ENCODE measurements at regions not wholly inside any gene's neighbourhood (a gene's known extent, or its start where the extent isn't known, plus 50 kb on each side); places are given as distances from the start of the nearest gene placed in this dataset.
"Not testable (repeated sequence)": the region's sequence is repeated elsewhere in the genome, so short reads cannot be mapped to it uniquely, and the experiment has no call there.

- DNase-seq, result no peak
- Mint-ChIP-seq H3K27ac (no peak overlapping the region), H3K4me1 (peaks cover 0 to 1% (median under 1%) of the 10 kb centered on the region in 4 donors), H3K36me3 (no peaks in the 10 kb centered on the region), H3K9me3 (peaks cover 0 to 6% (median 2%) of the 10 kb centered on the region in 8 donors), H3K27me3 (peaks cover 2% of the 10 kb centered on the region in 2 donors), H3K4me3 (no peak overlapping the region)
- Histone ChIP-seq H3K27ac (ENCODE audit: low read depth, low read length) (no peak overlapping the region), H3K9me3 (ENCODE audit: control insufficient read depth in 1 of 2, low read length in 2 of 2) (no peaks in the 10 kb centered on the region), H3K4me1 (ENCODE audit: insufficient read depth, low read length) (no peaks in the 10 kb centered on the region), H3K4me3 (ENCODE audit: low read length in 2 of 2) (no peak overlapping the region), H3K27me3 (ENCODE audit: insufficient read depth, low read length) (no peaks in the 10 kb centered on the region), H3K36me3 (ENCODE audit: insufficient read depth, low read length) (no peaks in the 10 kb centered on the region)
- intact Hi-C loops (cut with micrococcal nuclease), result no loop called here
- ChIA-PET CTCF (ENCODE audit: partially characterized antibody) (no interaction called here), POLR2A (ENCODE audit: partially characterized antibody) (no interaction called here)
Measured at GRCh38 chr3:153373606-153374005, 211.6 kb downstream of the RAP2B start.

GRCh38 chr3:153378366-153378765 is 216.3 kb downstream of the RAP2B start:
- H3K4me3 ChIP-seq (ENCODE audit: low read length in 2 of 2); H3K9me3 Mint-ChIP-seq; H3K4me1 Mint-ChIP-seq; H3K4me3 Mint-ChIP-seq; H3K36me3 ChIP-seq (ENCODE audit: insufficient read depth, low read length); H3K9me3 ChIP-seq (ENCODE audit: control insufficient read depth in 1 of 2, low read length in 2 of 2); POLR2A ChIA-PET (ENCODE audit: partially characterized antibody); H3K27ac Mint-ChIP-seq; DNase-seq; H3K27me3 Mint-ChIP-seq; H3K27me3 ChIP-seq (ENCODE audit: insufficient read depth, low read length); intact Hi-C loops (cut with micrococcal nuclease); CTCF ChIA-PET (ENCODE audit: partially characterized antibody); H3K4me1 ChIP-seq (ENCODE audit: insufficient read depth, low read length); H3K36me3 Mint-ChIP-seq; H3K27ac ChIP-seq (ENCODE audit: low read depth, low read length): not testable (repeated sequence)

GRCh38 chr3:153379516-153379915 is 217.5 kb downstream of the RAP2B start:
- Mint-ChIP-seq H3K36me3 (no peaks in the 10 kb centered on the region), H3K27me3 (peaks cover 2 to 3% of the 10 kb centered on the region in 2 donors), H3K4me1 (peaks cover 0 to 2% (median 2%) of the 10 kb centered on the region in 4 donors), H3K27ac (no peak overlapping the region), H3K9me3 (no peaks in the 10 kb centered on the region), H3K4me3 (no peak overlapping the region)
- Histone ChIP-seq H3K36me3 (ENCODE audit: insufficient read depth, low read length) (no peaks in the 10 kb centered on the region), H3K27ac (ENCODE audit: low read depth, low read length) (no peak overlapping the region), H3K9me3 (ENCODE audit: control insufficient read depth in 1 of 2, low read length in 2 of 2) (no peaks in the 10 kb centered on the region), H3K4me3 (ENCODE audit: low read length in 2 of 2) (no peak overlapping the region), H3K27me3 (ENCODE audit: insufficient read depth, low read length) (no peaks in the 10 kb centered on the region), H3K4me1 (ENCODE audit: insufficient read depth, low read length) (no peaks in the 10 kb centered on the region)
- CTCF ChIA-PET (ENCODE audit: partially characterized antibody), result no interaction called here
- intact Hi-C loops (cut with micrococcal nuclease), result no loop called here
- POLR2A ChIA-PET (ENCODE audit: partially characterized antibody), result no interaction called here
- no peak for DNase-seq

GRCh38 chr3:153385343-153385742 is 223.3 kb downstream of the RAP2B start:
- intact Hi-C loops (cut with micrococcal nuclease), result no loop called here
- Mint-ChIP-seq H3K4me3 (no peak overlapping the region), H3K4me1 (peaks cover 0 to 4% (median 2%) of the 10 kb centered on the region in 4 donors), H3K9me3 (no peaks in the 10 kb centered on the region), H3K27me3 (no peaks in the 10 kb centered on the region), H3K27ac (no peak overlapping the region), H3K36me3 (no peaks in the 10 kb centered on the region)
- Histone ChIP-seq H3K4me3 (ENCODE audit: low read length in 2 of 2) (no peak overlapping the region), H3K9me3 (ENCODE audit: control insufficient read depth in 1 of 2, low read length in 2 of 2) (no peaks in the 10 kb centered on the region), H3K27me3 (ENCODE audit: insufficient read depth, low read length) (no peaks in the 10 kb centered on the region), H3K27ac (ENCODE audit: low read depth, low read length) (no peak overlapping the region), H3K36me3 (ENCODE audit: insufficient read depth, low read length) (no peaks in the 10 kb centered on the region), H3K4me1 (ENCODE audit: insufficient read depth, low read length) (no peaks in the 10 kb centered on the region)
- DNase-seq, result no peak
- ChIA-PET CTCF (ENCODE audit: partially characterized antibody) (no interaction called here), POLR2A (ENCODE audit: partially characterized antibody) (no interaction called here)

- ChIA-PET POLR2A (ENCODE audit: partially characterized antibody) (no interaction called here), CTCF (ENCODE audit: partially characterized antibody) (no interaction called here)
- no peak overlapping the region for H3K4me3 ChIP-seq (ENCODE audit: low read length in 2 of 2)
- no peak overlapping the region for H3K27ac ChIP-seq (ENCODE audit: low read depth, low read length)
- H3K27me3 Mint-ChIP-seq, result peaks cover 0 to 3% of the 10 kb centered on the region in 2 donors
- no peak overlapping the region for H3K4me3 Mint-ChIP-seq
- DNase-seq, result no peak
- H3K4me1 Mint-ChIP-seq, result no peaks in the 10 kb centered on the region
- no peaks in the 10 kb centered on the region for H3K4me1 ChIP-seq (ENCODE audit: insufficient read depth, low read length)
- no peaks in the 10 kb centered on the region for H3K27me3 ChIP-seq (ENCODE audit: insufficient read depth, low read length)
- H3K36me3 ChIP-seq (ENCODE audit: insufficient read depth, low read length), result no peaks in the 10 kb centered on the region
- H3K9me3 Mint-ChIP-seq, result peaks cover 0 to 39% (median 30%) of the 10 kb centered on the region in 8 donors
- H3K9me3 ChIP-seq (ENCODE audit: control insufficient read depth in 1 of 2, low read length in 2 of 2), result peaks cover 0 to 4% of the 10 kb centered on the region in 2 donors
- H3K36me3 Mint-ChIP-seq, result peaks cover 3 to 8% of the 10 kb centered on the region in 2 donors
- no peak overlapping the region for H3K27ac Mint-ChIP-seq
- intact Hi-C loops (cut with micrococcal nuclease), result no loop called here
Measured at GRCh38 chr3:153392363-153392762, 230.3 kb downstream of the RAP2B start.

GRCh38 chr3:153394017-153394416 is 232.0 kb downstream of the RAP2B start:
- H3K9me3 ChIP-seq (ENCODE audit: control insufficient read depth in 1 of 2, low read length in 2 of 2), result peaks cover 0 to 4% of the 10 kb centered on the region in 2 donors
- no peaks in the 10 kb centered on the region for H3K27me3 ChIP-seq (ENCODE audit: insufficient read depth, low read length)
- H3K27ac Mint-ChIP-seq, result no peak overlapping the region
- peaks cover 3 to 11% of the 10 kb centered on the region in 2 donors for H3K36me3 Mint-ChIP-seq
- H3K36me3 ChIP-seq (ENCODE audit: insufficient read depth, low read length), result no peaks in the 10 kb centered on the region
- H3K27me3 Mint-ChIP-seq, result peaks cover 0 to 3% of the 10 kb centered on the region in 2 donors
- peaks cover 0 to 39% (median 31%) of the 10 kb centered on the region in 8 donors for H3K9me3 Mint-ChIP-seq
- intact Hi-C loops (cut with micrococcal nuclease), result no loop called here
- no peak for DNase-seq
- H3K4me3 Mint-ChIP-seq, result no peak overlapping the region
- no peaks in the 10 kb centered on the region for H3K4me1 ChIP-seq (ENCODE audit: insufficient read depth, low read length)
- ChIA-PET POLR2A (ENCODE audit: partially characterized antibody) (interaction anchor here (1.0 kb wide), 1 partner anchor 10 kb away, joined by 3 read pairs; no protein-coding TSS in a partner anchor), CTCF (ENCODE audit: partially characterized antibody) (no interaction called here)
- peaks cover 4 to 6% (median 5%) of the 10 kb centered on the region in 4 donors for H3K4me1 Mint-ChIP-seq
- no peak overlapping the region for H3K4me3 ChIP-seq (ENCODE audit: low read length in 2 of 2)
- no peak overlapping the region for H3K27ac ChIP-seq (ENCODE audit: low read depth, low read length)

- Histone ChIP-seq H3K27me3 (ENCODE audit: insufficient read depth, low read length) (no peaks in the 10 kb centered on the region), H3K36me3 (ENCODE audit: insufficient read depth, low read length) (no peaks in the 10 kb centered on the region), H3K4me1 (ENCODE audit: insufficient read depth, low read length) (peaks cover 10% of the 10 kb centered on the region), H3K27ac (ENCODE audit: low read depth, low read length) (no peak overlapping the region), H3K9me3 (ENCODE audit: control insufficient read depth in 1 of 2, low read length in 2 of 2) (peaks cover 0 to 4% of the 10 kb centered on the region in 2 donors), H3K4me3 (ENCODE audit: low read length in 2 of 2) (no peak overlapping the region)
- peaks cover 3 to 11% of the 10 kb centered on the region in 2 donors for H3K36me3 Mint-ChIP-seq
- POLR2A ChIA-PET (ENCODE audit: partially characterized antibody), result no interaction called here
- peaks cover 0 to 3% of the 10 kb centered on the region in 2 donors for H3K27me3 Mint-ChIP-seq
- H3K9me3 Mint-ChIP-seq, result peaks cover 0 to 39% (median 31%) of the 10 kb centered on the region in 8 donors
- DNase-seq, result no peak
- H3K4me1 Mint-ChIP-seq, result peaks cover 18 to 27% (median 24%) of the 10 kb centered on the region in 4 donors
- intact Hi-C loops (cut with micrococcal nuclease), result no loop called here
- CTCF ChIA-PET (ENCODE audit: partially characterized antibody), result no interaction called here
- H3K4me3 Mint-ChIP-seq, result no peak overlapping the region
- H3K27ac Mint-ChIP-seq, result no peak overlapping the region
Measured at GRCh38 chr3:153396581-153396980, 234.6 kb downstream of the RAP2B start.

- H3K4me3 Mint-ChIP-seq, result no peak overlapping the region
- POLR2A ChIA-PET (ENCODE audit: partially characterized antibody), result no interaction called here
- H3K4me1 ChIP-seq (ENCODE audit: insufficient read depth, low read length), result peaks cover 10% of the 10 kb centered on the region
- no peaks in the 10 kb centered on the region for H3K9me3 ChIP-seq (ENCODE audit: control insufficient read depth in 1 of 2, low read length in 2 of 2)
- peaks cover 0 to 3% of the 10 kb centered on the region in 2 donors for H3K27me3 Mint-ChIP-seq
- H3K36me3 Mint-ChIP-seq, result peaks cover 3 to 11% of the 10 kb centered on the region in 2 donors
- H3K36me3 ChIP-seq (ENCODE audit: insufficient read depth, low read length), result no peaks in the 10 kb centered on the region
- H3K27ac Mint-ChIP-seq, result no peak overlapping the region
- no peak overlapping the region for H3K4me3 ChIP-seq (ENCODE audit: low read length in 2 of 2)
- no peak overlapping the region for H3K27ac ChIP-seq (ENCODE audit: low read depth, low read length)
- DNase-seq, result no peak
- H3K9me3 Mint-ChIP-seq, result peaks cover 0 to 28% (median 24%) of the 10 kb centered on the region in 8 donors
- H3K4me1 Mint-ChIP-seq, result peaks cover 18 to 27% (median 24%) of the 10 kb centered on the region in 4 donors
- H3K27me3 ChIP-seq (ENCODE audit: insufficient read depth, low read length), result no peaks in the 10 kb centered on the region
- intact Hi-C loops (cut with micrococcal nuclease), result no loop called here
- CTCF ChIA-PET (ENCODE audit: partially characterized antibody), result no interaction called here
Measured at GRCh38 chr3:153397794-153398193, 235.8 kb downstream of the RAP2B start.

All from CD4-positive, alpha-beta memory T cell (primary cell).